ENCODE measurements at regions not wholly inside any gene's neighbourhood (a gene's known extent, or its start where the extent isn't known, plus 50 kb on each side); places are given as distances from the start of the nearest gene placed in this dataset.

DNA sequence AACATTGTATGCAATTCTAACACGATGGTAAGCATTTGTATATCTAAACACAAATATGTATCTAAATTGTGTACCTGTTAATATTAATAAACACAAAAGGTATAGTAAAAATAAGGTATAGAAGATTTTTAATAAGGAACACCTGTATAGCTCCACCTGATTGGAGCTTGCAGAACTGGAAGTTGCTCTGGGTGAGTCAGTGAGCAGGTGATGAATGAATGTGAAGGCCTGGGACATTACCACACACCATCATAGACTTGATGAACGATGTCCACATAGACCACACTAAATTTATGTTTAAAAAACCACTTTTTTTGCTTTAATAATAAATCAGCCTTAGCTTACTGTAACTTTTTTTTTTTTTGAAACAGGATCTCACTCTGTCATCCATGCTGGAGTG, 97.6 kb upstream of the CLMP start:
- no peak overlapping the region for H3K4me3 ChIP-seq (ENCODE audit: low read depth, low read length)
- TF ChIP-seq, protein P1, sequence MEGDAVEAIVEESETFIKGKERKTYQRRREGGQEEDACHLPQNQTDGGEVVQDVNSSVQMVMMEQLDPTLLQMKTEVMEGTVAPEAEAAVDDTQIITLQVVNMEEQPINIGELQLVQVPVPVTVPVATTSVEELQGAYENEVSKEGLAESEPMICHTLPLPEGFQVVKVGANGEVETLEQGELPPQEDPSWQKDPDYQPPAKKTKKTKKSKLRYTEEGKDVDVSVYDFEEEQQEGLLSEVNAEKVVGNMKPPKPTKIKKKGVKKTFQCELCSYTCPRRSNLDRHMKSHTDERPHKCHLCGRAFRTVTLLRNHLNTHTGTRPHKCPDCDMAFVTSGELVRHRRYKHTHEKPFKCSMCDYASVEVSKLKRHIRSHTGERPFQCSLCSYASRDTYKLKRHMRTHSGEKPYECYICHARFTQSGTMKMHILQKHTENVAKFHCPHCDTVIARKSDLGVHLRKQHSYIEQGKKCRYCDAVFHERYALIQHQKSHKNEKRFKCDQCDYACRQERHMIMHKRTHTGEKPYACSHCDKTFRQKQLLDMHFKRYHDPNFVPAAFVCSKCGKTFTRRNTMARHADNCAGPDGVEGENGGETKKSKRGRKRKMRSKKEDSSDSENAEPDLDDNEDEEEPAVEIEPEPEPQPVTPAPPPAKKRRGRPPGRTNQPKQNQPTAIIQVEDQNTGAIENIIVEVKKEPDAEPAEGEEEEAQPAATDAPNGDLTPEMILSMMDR (IDR thresholded peaks at IDR 0.05; ENCODE audit: low read depth, low read length): no peak

DNA sequence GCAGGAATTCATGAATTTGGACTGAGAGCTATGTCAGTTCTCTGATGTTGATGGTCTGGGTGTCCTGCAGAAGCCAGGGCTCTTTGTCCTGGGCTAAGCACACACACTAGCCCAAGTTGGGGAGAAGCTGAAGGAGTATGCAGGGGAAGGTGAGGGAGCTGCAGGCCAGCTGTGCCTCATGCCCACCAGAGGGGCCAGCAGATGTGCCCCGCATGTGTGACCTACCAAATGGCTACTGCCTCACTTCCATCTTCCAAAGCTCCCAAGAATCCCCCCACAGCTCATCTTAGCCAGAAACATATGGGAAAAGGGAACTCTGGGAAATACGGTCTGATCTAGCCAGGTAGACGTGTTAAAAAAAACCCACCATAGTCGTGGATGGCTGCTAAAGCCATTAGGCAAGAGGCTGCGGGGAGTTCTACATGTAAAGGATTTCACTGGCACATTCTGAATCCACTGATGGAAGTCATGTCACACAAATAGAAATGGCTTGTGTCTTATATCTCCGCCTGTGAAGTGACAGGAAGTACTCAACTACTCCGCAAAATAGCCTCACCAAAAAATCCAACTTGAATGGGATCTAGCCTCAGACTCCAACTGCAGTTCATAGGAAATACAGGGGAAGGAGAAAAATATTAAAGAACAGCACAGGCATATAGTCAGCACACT, 96.3 kb upstream of the CLMP start:
- no peak overlapping the region for H3K4me3 ChIP-seq (ENCODE audit: low read depth, low read length)
- TF ChIP-seq, protein P1 (IDR thresholded peaks at IDR 0.05; ENCODE audit: low read depth, low read length): no peak

DNA sequence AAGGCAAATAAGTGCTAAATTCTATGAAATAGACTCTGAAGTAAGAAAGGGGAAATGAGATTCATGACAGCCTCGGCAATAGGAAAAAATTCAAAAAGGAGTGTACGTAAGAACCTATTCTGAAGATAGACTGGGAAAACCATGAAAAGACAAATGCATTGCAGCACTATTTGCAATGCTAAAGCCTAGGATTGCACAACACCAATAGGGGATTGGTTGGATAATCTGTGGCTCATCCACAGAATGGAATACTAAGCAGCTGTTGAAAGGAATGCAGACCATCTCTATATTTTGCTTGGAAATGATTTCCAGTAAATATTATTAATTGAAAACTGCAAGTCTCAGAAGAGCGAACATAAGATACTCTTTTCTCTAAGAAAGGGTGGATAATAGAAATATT, 91.7 kb upstream of the CLMP start:
- no peak overlapping the region for H3K4me3 ChIP-seq (ENCODE audit: low read depth, low read length)
- TF ChIP-seq, protein P1 (IDR thresholded peaks at IDR 0.05; ENCODE audit: low read depth, low read length): no peak

DNA sequence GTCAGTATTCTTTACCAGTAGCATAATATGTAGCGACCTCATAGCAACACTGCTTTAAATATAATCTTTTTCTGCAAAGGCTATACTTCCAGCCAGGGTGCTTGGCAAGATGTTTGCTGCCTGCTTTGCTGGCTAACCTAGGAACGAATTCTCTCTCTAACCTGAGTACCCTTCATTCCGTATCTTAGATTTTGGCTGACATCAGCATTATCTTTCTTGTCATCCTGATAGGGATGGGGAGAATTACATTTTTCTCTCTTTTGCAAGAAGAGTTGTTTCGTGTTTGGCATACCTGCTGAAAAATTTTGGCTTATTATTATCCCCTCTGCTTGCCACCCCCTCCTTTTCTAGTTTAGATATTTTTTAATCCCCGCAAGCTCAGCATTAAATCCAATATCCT, 91.2 kb upstream of the CLMP start:
- no peak overlapping the region for H3K4me3 ChIP-seq (ENCODE audit: low read depth, low read length)
- TF ChIP-seq, protein P1 (IDR thresholded peaks at IDR 0.05; ENCODE audit: low read depth, low read length): no peak

DNA sequence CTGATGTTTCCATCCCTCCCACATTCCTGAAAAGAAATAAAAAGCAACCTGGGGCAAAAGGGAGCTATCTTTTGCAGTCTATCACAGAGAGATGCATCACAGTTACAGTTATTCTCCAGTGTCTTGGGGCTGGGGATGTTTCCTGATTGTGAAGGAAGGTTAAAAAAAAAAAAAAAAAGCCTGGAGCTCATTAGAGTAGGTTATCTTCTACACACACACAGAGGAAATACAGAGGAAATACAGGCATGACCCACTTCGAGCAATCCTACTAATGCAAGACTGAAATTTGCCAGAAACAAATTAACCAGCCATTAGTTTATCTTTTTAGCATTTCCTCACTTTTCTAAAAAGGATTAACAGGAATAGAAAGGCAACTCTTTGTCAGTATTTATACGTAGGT, 89.4 kb upstream of the CLMP start:
- H3K4me3 ChIP-seq (ENCODE audit: low read depth, low read length): no peak overlapping the region
- TF ChIP-seq, protein P1 (IDR thresholded peaks at IDR 0.05; ENCODE audit: low read depth, low read length): no peak

DNA sequence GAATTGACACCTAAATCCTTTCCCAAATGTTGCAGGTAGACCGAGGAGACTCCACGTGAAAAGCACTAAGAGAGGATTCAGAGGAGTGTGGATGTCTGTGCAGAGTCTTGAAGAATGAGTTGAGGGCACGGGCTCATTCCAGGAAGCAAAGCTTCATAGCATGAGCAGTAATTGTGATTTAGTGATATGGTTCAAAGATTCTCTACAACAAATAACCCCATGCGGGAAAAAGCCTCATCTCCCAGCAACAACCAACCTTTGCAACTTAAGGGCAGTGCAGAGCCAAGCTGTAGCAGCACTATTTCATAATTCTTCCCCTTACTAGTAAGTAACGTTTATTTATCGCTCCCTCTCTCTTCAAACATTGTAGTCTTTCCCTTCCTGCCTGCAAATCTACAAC, 87.5 kb upstream of the CLMP start:
- TF ChIP-seq, protein P1 (IDR thresholded peaks at IDR 0.05; ENCODE audit: low read depth, low read length): no peak
- H3K4me3 ChIP-seq (ENCODE audit: low read depth, low read length): no peak overlapping the region

DNA sequence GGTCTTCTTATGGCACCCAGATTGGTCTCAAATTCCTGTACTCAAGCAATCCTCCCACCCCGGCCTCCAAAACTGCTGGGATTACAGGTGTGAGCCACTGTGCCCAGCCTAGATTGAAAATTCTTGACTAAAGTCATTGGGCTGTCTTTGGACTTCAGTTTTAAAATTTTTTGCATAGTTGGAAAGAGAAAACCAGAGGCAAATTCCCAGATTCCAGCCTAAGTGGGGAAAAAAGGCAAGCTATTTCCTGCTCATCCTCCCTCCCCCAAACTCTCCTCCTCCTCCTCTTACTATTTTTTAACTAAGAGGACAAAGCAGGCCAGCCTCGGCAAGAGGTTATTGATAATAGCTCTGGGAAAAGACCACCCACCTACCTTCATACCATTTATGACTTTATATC, 78.6 kb upstream of the CLMP start:
- TF ChIP-seq, protein P1 (IDR thresholded peaks at IDR 0.05; ENCODE audit: low read depth, low read length): no peak
- H3K4me3 ChIP-seq (ENCODE audit: low read depth, low read length): no peak overlapping the region
